SK-MEL-5 (cell line): ENCODE measurements at regions not wholly inside any gene's neighbourhood (a gene's known extent, or its start where the extent isn't known, plus 50 kb on each side); places are given as distances from the start of the nearest gene placed in this dataset.
"Not testable (repeated sequence)": the region's sequence is repeated elsewhere in the genome, so short reads cannot be mapped to it uniquely, and the experiment has no call there.

ENCODE experiments used
- DNase-seq: peaks from one replicate; pipeline ENCODE4 v3.0.0-alpha.2; 2016; ENCODE audit warnings: low read depth, low spot score
- in situ Hi-C: cut with HindIII; loops from 2 replicates; pipeline ENCODE4 v1.10.0; 2016; ENCODE audit warnings: low sequenced_read_pairs, high pct_unique_total_duplicates, low pct_unique_long_range_greater_than_20kb

GRCh38 chr17:12195418-12195817, 174.7 kb downstream of the MAP2K4 start:
- DNase-seq: no peak
- in situ Hi-C loops: no loop called here

GRCh38 chr17:12201294-12201880, 180.7 kb downstream of the MAP2K4 start:
- in situ Hi-C loops: no loop called here
- DNase-seq: no peak

GRCh38 chr17:12209632-12210191, 189.0 kb downstream of the MAP2K4 start:
- no peak for DNase-seq
- in situ Hi-C loops: no loop called here

GRCh38 chr17:12220714-12221439, 200.2 kb downstream of the MAP2K4 start:
- in situ Hi-C loops, DNase-seq: not testable (repeated sequence)

GRCh38 chr17:12222392-12222791, 201.7 kb downstream of the MAP2K4 start:
- no peak for DNase-seq
- in situ Hi-C loops: no loop called here

- no peak for DNase-seq
- in situ Hi-C loops: no loop called here
These were observed 206.9 kb downstream of the MAP2K4 start for GRCh38 chr17:12227547-12227946.

- in situ Hi-C loops: no loop called here
- no peak for DNase-seq
These were observed 208.7 kb downstream of the MAP2K4 start for GRCh38 chr17:12229335-12229734.

- in situ Hi-C loops: no loop called here
- no peak for DNase-seq
These were observed 210.0 kb downstream of the MAP2K4 start for GRCh38 chr17:12230481-12231354.

GRCh38 chr17:12231355-12231682, 210.6 kb downstream of the MAP2K4 start:
- in situ Hi-C loops: no loop called here
- DNase-seq: no peak

- DNase-seq, in situ Hi-C loops: not testable (repeated sequence)
These were observed 218.3 kb downstream of the MAP2K4 start for GRCh38 chr17:12239021-12239420.

- no peak for DNase-seq
- in situ Hi-C loops: no loop called here
These were observed 221.8 kb downstream of the MAP2K4 start for GRCh38 chr17:12242345-12242954.

- in situ Hi-C loops: no loop called here
- no peak for DNase-seq
These were observed 227.1 kb downstream of the MAP2K4 start for GRCh38 chr17:12247761-12248160.

GRCh38 chr17:12250973-12251372, 230.3 kb downstream of the MAP2K4 start:
- in situ Hi-C loops: no loop called here
- no peak for DNase-seq

- no peak for DNase-seq
- in situ Hi-C loops: no loop called here
These were observed 231.8 kb downstream of the MAP2K4 start for GRCh38 chr17:12252462-12252861.

- in situ Hi-C loops: no loop called here
These were observed 233.8 kb downstream of the MAP2K4 start for GRCh38 chr17:12254460-12254859.

GRCh38 chr17:12256380-12256995, 235.8 kb downstream of the MAP2K4 start:
- in situ Hi-C loops: no loop called here
- DNase-seq: peak; percentile 62

More at GRCh38 chr17:12254460-12254859, 233.8 kb downstream of the MAP2K4 start:
- DNase-seq: no peak

GRCh38 chr17:12257176-12257575, 236.5 kb downstream of the MAP2K4 start:
- in situ Hi-C loops: no loop called here
- no peak for DNase-seq
